Globus pallidus (tissue), 1 donor: ENCODE measurements at regions not wholly inside any gene's neighbourhood (a gene's known extent, or its start where the extent isn't known, plus 50 kb on each side); places are given as distances from the start of the nearest gene placed in this dataset.
"Not testable (repeated sequence)": the region's sequence is repeated elsewhere in the genome, so short reads cannot be mapped to it uniquely, and the experiment has no call there.

Source experiments
- DNase-seq: peaks from one replicate; pipeline ENCODE4 v3.0.0-alpha.2; 2015; ENCODE audit warnings: low spot score

GRCh38 chr19:22545751-22546150 lies 88.4 kb upstream of the ZNF492 start:
- DNase-seq, result peak; percentile 40

DNA sequence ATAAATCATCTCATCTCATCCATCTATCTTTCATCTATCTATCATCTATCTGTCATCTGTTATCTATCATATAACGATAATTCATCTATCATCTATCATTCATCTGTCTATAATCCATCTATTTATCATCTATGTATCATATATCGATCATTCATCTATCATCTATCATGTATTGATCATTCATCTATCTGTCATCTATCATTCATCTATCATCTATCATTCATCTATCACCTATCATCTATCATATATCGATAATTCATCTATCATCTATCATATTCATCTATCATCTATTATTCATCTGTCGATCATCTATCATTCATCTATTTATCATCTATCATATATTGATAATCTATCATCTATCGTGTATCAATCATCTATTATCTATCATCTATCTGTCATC lies 100.4 kb upstream of the ZNF492 start:
- no peak for DNase-seq

DNA sequence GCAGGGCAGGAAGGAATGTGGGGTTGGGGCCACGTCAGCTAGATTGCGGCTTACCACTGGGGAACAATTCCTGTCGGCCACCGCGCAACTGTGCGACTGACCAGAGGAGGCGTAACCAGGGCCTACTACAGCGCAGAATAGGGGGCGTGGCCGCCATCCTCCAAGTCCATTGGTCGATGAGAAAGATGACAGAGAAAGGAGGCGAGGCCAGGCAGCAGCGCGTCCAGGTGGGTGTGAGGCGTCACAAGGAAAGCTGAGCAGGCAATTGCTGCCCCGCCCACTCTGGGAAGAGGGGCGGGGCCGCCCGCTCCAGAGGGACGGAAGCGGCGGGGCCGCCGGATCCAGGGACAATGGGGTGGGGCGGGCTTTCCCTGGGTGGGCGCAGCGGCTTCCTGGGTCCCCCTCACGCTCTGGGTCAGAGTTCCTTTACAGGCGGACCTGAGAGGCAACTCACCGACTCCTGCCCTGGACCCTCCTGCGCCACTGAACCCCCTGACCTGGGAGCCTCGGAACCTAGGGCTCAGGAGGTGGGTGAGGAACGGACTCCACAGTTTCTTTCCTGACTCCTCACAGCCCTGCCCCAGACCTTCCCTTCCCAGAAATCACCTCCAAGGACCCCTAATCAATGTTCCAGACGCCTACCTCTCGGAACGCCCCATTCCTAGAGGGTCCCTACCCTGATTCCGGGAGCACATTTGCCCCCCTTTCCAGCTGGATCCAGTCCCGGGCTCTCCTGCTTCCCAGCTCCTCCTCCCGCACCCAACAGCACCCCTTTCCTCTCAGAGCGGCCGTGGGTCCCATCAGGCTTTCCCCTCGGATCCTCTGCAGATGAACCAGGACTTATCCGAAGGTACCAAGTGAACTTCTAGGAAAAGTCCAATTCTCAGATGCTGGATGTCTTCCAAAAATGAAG lies 101.5 kb upstream of the ZNF492 start:
- peak; percentile 55 for DNase-seq

DNA sequence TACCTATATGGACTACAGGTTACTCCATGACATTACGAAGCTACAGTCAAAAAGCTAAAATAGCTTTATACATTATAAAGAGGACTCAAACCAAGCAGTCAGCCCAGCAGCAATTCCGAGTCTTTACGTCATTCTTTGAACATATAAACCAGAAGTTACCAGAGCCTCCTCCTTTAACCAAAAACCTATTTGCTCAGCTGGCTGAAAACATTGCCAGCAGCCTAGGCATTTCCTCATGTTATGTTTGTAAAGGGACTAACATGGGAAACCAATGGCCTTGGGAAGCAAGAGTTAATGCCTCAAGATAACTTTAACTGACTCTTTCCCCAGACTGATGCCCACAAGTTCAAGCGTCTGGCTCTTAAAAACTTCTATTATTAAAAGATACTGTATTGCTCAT lies 104.1 kb upstream of the ZNF492 start:
- DNase-seq, result no peak

DNA sequence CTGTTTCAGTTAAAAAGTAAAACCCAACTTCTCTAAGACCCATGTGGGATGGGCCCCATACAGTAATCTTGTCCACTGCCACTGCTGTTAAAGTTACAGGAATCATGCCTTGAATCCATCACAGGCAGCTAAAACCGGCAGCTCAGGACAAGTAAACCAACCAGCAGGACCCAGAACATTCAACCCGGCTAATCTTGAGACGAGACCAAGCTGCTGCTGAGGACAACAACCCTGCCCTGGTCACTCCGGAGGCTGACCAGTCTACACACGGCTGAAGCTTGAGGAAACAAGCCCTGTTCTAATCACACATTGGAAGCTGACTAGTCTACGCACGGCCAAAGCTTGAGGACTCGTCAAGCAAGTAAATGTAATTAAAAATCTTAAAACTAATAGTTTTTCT lies 105.2 kb upstream of the ZNF492 start:
- DNase-seq, result no peak

GRCh38 chr19:22527554-22527953 lies 105.4 kb upstream of the ZNF98 start:
- no peak for DNase-seq

GRCh38 chr19:22526661-22527272 lies 104.6 kb upstream of the ZNF98 start:
- DNase-seq, result no peak

DNA sequence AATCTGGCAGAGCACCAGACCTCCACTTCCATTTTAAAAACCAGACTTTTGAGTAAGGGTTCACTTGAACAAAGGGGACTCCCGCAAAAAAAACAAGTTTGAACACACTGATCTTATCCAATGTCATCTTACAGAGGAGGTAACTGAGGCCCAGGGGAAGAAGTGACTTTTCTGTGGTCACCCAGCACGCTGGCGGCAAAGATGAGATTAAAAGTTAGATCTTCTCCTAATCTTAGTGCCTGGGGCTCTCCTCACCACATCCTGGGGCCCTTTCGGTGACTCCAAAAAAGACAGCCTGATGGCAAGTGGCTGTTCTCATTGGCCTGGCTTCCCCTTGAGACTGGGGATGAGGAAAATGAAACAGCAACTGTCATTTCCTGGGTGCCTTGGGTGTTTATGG lies 101.8 kb upstream of the ZNF98 start:
- no peak for DNase-seq

- not testable (repeated sequence) for DNase-seq
Observed at GRCh38 chr19:22519562-22519961, 97.4 kb upstream of the ZNF98 start.

DNA sequence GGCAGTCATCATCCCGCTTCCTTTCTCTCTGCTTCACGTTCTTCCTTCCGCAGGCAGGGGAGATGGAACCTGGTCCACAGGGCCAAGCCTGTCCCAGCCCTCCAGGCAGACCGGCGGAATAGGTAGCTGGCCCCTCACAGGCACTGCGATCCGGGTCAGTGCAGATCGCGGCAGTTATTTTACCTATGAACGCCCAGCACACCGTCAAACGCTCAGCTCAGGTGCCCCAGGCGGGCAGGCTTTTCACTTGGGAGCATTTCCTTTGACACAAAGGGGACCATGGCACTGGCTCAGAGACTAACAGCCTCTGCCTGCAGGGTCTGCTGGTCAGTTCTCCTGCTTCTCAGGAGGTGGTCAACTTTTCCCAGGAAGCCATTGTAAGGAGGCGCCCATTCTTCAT lies 97.0 kb upstream of the ZNF98 start:
- no peak for DNase-seq

GRCh38 chr19:22517496-22518411 lies 95.6 kb upstream of the ZNF98 start:
- DNase-seq, result no peak

- DNase-seq, result peak; percentile 20
Observed at GRCh38 chr19:22515435-22515834, 93.3 kb upstream of the ZNF98 start.

DNA sequence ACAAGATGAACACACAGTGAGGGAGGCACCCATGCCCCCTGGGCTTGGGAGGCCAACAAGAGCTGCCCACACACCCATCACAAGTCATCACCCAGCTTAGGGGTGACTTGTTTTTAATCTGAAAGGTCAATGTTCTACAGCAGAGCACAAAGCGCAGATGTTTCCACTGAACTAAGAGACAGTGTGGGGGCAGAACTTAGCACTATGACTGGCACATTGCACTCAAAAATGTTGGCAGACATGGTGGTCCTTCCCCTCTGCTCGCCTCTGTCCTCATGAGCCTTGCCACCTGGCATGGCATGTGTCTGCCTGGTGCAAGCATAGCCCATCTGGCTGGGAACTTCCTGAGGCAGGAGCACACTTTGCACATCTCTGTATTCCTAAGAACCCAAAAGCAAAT lies 81.4 kb upstream of the ZNF98 start:
- no peak for DNase-seq

DNA sequence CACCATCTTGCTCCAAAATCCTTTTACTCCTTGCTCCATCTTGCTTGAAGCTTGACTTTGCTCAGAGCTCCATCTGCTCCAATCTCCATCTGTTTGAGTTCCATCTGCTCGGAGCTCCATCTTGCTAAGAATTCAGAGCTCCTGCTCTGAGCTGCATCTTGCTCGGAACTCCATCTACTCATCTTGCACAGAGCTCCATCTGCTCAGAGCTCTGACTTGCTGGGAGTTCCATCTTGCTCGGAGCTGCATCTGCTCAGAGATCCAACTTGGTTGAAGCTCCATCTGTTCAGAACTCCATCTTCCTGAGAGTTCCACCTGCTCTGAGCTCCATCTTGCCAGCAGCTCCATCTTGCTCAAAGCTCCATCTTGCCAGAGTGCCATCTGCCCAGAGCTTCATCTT lies 80.6 kb upstream of the ZNF98 start:
- no peak for DNase-seq

- DNase-seq, result not testable (repeated sequence)
Observed at GRCh38 chr19:22498831-22499430, 76.8 kb upstream of the ZNF98 start.

- no peak for DNase-seq
Observed at GRCh38 chr19:22491746-22492145, 69.6 kb upstream of the ZNF98 start.

DNA sequence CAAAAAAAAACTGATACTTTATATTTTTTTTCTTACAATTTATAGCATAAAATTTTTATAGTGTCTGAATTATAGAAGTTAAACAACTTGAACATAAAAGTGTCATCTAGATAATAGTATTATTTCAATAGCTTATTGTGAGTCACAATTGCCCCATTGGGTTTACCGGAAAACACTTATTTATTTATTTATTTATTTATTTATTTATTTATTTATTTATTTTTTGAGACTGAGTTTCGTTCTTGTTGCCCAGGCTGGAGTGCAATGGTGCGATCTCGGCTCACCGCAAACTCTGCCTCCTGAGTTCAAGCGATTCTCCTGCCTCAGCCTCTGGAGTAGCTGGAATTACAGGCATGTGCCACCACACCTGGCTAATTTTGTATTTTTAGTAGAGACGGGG lies 61.4 kb upstream of the ZNF98 start:
- DNase-seq, result not testable (repeated sequence)

DNA sequence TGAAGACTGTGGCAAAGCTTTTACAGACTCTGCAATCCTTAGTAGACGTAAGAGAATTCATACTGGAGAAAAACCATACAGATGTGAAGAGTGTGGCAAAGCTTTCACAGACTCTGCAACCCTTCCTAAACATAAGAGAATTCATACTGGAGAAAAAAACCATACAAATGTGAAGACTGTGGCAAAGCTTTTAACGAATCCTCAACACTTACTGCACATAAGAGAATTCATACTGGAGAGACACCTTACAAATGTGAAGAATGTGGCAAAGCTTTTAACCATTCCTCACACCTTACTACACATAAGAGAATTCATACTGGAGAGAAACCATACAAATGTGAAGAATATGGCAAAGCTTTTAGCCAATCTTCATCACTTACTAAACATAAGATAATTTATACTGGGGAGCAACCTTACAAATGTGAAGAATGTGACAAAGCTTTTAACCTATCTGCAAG lies 50.1 kb upstream of the ZNF98 start:
- no peak for DNase-seq
